ENCODE measurements at regions not wholly inside any gene's neighbourhood (a gene's known extent, or its start where the extent isn't known, plus 50 kb on each side); places are given as distances from the start of the nearest gene placed in this dataset.
"Not testable (repeated sequence)": the region's sequence is repeated elsewhere in the genome, so short reads cannot be mapped to it uniquely, and the experiment has no call there.

GRCh38 chr5:90226433-90227099 lies 183.0 kb downstream of the CETN3 start:
- Histone ChIP-seq H3K27ac (no peak overlapping the region), H3K4me3 (no peak overlapping the region)
- no peak for DNase-seq (ENCODE audit: low spot score)
- TF ChIP-seq CTCF (IDR thresholded peaks at IDR 0.05), result no peak

DNA sequence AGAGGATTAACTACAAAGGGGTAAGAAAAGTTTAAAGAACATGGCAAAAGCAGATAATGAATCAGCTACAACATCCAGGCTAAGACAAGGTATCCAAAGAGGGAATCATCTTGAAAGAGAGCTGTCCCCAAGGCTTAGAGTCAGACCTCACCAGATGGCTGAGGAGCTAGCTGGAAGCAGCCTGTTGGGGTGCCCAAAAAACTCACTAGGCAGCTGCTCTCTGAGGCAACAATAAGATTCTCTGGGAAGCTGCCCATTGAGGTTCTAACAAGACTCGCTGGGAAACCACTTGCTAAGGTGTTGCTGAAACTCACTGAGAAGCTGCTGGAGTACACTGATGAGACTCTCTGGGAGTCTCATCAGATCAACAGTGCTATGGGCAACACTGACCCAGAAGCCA lies 185.2 kb downstream of the CETN3 start:
- DNase-seq (ENCODE audit: low spot score), result no peak
- no peak for TF ChIP-seq CTCF (IDR thresholded peaks at IDR 0.05)
- Histone ChIP-seq H3K27ac (no peak overlapping the region), H3K4me3 (no peak overlapping the region)

DNA sequence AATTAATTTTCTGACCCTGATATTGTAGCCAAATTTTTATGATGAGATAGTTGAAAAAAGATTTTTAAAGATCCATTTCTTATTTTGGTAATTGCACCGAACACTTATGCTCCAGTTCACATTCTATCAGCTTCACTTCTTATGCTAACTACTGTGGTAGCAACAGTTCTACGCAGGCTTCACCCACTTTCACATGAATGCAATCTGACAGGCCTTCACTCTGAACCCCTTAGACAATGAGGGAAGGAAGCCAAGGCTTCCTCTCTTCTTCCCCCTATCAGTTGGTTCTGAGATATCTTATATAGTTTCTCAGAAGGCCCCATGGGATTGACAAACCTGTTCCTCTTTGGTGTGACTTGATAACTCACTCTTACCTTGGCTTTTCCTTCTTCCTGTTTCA lies 185.8 kb downstream of the CETN3 start:
- no peak for DNase-seq (ENCODE audit: low spot score)
- no peak for TF ChIP-seq CTCF (IDR thresholded peaks at IDR 0.05)

DNA sequence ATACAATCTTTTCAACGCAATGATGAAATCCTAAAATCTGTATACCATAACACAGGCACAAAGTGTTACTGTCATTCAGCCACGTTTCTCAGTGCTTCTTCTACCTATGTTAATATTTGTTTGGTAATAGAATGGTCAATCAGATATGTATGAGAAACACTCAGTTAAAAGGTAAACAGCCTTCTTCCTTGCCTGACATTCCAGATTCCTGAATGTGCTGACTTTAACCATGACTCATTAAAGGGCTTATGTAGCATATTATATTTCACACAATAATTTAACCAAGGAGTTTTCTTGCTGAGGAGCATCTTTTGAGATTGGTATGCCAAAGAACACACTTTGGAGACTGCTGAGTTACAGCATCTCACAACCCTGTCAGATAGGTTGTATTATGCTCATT lies 187.6 kb downstream of the CETN3 start:
- no peak overlapping the region for H3K4me3 ChIP-seq
- no peak overlapping the region for H3K27ac ChIP-seq
- no peak for TF ChIP-seq CTCF (IDR thresholded peaks at IDR 0.05)
- no peak for DNase-seq (ENCODE audit: low spot score)

More for the DNA sequence above, 185.8 kb downstream of the CETN3 start:
- Histone ChIP-seq H3K27ac (no peak overlapping the region), H3K4me3 (no peak overlapping the region)

DNA sequence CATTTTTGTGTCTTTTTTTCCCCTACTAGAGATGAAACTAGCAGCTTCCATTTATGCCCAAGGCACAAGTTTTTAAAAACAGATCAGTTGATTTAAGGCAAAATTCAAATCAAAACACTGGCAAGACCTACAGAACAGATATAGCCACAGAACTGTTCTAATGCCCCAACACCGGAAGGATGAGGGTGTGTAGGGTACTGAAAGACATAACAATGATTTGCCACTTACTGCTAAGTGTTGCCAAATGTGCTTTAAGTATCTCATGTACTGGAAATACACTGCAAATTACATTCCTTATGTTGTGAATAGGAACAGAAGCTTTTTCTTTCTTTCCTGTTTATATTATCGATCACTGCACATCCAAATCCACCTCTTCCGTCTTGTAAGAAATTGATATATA lies 189.0 kb downstream of the CETN3 start:
- no peak for TF ChIP-seq CTCF (IDR thresholded peaks at IDR 0.05)
- Histone ChIP-seq H3K4me3 (no peak overlapping the region), H3K27ac (no peak overlapping the region)
- no peak for DNase-seq (ENCODE audit: low spot score)

GRCh38 chr5:90214991-90215390 lies 194.6 kb downstream of the CETN3 start:
- TF ChIP-seq CTCF (IDR thresholded peaks at IDR 0.05), result no peak
- DNase-seq (ENCODE audit: low spot score), result no peak
- no peak overlapping the region for H3K27ac ChIP-seq
- H3K4me3 ChIP-seq, result no peak overlapping the region

DNA sequence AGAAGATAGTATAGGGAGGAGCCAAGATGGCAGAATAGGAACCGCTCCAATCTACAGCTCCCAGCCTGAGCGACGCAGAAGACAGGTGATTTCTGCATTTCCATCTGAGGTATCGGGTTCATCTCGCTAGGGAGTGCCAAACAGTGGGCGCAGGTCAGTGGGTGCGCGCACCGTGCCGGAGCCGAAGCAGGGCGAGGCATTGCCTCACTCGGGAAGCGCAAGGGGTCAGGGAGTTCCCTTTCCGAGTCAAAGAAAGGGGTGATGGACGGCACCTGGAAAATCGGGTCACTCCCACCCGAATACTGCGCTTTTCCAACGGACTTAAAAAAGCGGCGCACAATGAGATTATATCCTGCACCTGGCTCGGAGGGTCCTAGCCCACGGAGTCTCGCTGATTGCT lies 201.2 kb downstream of the CETN3 start:
- H3K4me3 ChIP-seq; DNase-seq (ENCODE audit: low spot score); H3K27ac ChIP-seq: not testable (repeated sequence)
